AG08396 (cell line): ENCODE measurements at regions not wholly inside any gene's neighbourhood (a gene's known extent, or its start where the extent isn't known, plus 50 kb on each side); places are given as distances from the start of the nearest gene placed in this dataset.

ENCODE experiments used
- DNase-seq: peaks from one replicate; pipeline ENCODE4 v3.0.0; 2012; ENCODE audit warnings: low spot score, mixed read lengths

DNA sequence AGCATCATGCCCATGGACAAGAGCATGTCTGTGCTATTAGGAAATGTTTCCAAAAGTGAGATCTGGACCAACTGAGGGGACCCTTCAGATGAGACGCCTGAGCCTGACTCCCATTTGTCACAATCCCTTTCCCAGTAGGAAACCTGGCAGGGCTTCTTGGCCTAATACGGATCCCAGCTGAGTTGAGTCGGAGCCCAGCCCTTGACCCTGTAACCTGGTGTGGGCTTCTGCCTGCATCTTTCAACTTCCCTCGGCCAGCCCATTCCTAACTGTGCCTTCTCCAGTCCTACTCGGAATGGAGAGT lies 148.3 kb downstream of the IRX2 start:
- no peak for DNase-seq

DNA sequence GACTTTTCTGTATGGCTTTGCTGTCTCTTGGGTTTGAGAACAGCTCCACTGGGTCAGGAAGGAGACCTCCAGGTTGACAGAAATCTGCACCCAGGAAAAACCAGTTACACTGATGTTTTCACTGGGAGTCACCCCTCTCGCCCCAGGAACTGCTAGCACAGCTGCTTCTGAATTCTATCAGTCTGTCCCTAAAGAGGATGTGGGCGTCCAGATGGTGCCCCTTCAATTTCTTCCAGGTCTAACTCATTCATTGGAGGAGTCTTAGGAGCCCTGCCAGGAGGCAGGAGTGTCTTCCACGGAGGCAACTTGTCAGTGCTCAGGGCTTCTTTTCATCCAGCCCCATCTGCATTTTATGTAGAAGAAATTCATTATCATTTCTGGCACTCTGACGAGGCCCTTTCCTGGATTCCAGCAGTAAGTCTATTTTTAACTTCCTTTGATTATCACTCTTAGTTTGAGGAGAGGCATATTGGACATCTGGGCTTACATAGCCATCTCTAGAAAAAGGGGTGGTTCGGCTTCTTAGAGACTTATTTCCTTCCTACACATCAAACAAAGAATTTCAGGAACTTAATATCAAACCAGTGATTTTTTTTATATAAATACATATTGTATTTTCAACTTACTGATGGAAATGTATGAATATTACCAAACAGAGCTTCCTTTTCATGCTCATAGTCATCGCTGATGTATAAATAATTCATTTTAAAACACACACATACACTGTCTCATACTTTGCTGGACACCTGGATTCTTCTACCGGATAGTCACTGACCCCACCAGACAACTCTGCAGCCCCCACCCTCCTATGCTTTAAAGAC lies 148.8 kb downstream of the IRX2 start:
- DNase-seq: no peak

DNA sequence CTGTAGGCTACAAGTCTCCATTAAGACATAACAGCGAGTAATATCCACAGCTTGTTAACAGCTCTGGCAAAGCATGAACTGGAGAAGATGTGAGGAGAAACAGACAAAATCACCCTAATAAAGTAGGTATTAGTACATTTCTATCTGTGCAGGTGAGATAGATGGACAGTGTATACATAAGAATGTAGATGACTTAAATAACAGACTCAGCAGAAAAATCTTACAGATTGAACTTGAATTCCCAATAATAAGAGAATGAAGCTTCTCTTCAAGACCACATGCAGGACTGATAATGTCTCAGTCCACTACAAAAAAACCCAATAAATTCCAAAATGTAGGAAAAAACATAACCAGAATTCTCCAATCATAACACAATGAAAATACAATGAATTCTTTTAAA lies 153.0 kb downstream of the IRX2 start:
- DNase-seq: no peak

DNA sequence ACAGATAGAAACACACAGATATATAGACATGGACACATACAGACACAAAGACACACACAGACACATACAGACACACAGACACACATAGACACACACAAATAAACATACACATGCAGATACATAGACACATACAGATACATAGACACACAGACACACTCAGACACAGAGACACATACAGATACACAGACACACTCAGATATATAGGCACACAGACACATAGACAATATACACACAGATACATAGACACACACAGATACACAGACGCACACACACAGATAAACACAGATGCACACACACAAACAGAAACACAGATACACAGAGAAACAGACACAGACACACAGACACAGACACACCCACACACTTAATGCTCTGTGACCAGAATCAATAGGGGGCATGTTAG lies 156.8 kb downstream of the IRX2 start:
- no peak for DNase-seq

DNA sequence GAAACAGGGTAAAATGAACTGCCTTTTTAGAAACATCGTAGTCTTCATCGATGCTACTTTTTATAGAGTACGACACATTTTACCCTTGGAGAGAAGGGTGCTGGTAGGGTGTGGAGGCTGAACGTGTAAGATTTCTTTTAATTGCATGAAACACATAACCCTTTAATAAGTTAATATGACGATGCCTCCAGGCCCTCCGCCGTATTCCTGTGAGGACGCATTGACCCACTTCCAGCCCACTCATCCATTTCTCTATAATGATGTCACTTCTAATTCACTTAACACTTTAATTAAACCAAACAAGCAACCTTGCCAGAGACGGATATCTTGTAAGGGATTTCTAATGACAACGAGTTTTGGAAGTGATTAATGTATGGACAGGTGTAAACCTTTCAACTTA lies 158.7 kb downstream of the IRX2 start:
- no peak for DNase-seq

DNA sequence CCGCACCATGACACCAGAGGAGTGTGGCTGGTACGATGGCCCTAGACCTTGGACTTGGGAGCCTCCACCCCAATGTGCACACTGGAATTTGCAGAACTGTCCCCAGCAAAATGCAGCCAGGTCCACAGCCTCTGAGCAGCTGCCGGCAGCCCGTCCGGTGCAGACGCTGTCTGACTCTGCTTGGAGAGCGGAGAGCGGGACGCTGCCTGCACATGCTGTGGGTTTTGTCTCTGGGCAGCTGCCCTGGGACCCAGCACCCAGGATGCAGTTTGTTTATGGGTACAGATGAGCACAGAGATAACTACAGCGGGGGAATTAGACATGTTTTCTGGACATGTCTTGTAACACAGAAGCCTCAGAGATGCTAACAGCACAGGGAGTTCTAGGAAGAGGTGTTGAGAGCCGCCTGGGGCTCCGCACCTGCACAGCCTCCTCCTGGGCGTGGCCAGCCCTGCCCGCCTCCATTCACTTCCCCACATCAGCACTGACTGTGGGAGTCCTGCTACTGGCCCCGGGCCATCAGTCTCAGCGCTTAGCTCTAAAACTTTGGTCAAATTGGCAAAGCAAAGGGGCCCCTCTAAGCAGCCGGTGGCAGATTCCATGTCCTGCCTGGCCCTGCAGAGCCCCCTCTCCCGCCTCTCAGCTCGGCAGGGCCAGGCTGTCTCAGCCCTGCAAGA lies 159.6 kb downstream of the IRX2 start:
- no peak for DNase-seq

DNA sequence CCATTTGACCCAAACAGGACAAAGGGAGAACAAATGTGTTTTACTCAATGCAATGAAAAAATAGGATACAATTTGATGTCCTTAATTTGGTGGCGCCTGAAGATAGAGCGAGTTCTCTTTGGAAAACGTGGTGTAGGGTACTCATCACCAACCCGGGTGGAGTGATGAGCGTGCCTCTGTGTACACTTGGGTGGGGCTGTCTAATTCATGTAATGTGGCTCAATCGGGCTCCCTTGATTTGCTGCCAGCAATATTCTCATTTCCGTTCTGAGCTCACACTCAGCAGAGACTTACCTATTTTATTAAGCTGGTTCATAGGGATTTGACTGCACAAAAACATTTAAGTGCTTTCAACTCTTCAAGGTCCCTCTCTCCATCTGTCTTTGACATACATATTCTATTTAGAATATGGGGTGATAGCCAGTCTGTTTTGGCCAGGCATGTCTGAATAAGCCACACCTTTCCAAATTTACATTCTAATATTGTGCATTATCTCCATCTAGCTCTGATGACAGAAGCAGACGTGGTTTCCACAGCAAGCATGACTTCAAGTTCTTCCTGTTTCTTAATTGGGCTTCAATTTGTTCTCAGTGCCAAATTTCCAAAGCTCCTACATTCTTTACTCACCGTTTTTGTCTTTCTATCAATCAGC lies 162.5 kb downstream of the IRX2 start:
- no peak for DNase-seq

DNA sequence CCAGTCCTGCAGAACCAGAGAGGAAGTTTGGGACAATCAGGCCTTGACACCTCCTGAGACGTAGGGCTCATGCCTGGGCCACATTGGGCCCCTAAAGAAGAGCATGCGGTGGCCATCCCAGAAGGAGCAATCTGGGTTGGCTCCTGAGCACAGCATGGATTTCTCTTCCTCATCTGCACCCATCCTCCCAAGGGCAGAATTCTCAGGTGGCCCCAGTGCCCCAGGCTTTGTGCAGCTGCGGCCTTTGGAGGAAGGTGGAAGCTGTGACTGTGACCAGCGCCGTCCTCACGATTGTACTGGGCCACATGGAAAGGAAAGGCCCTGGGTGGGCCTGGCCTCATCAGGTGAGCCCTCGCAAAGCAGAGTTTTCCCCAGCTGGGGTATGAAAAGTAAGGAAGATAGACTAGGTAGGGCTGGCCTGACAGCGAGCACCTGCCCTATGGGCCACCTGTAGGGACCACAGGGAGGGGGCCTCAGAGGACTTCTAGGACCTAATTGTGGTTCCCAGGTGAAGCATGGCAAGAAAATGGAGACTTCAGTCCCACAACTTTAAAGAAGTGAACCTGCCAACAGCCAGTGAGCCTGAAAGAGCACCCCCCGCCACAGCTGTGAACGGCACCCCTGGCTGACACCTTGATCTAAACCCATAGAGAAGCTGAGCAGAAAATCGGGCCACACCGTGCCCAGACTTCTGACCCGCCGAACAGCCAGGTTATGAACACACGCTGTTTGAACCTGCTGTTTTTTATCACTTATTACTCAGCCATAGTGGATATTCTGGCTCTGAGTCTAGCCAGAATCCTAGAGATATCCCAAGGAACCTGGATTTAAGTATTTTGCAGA lies 164.1 kb downstream of the IRX2 start:
- DNase-seq: no peak

DNA sequence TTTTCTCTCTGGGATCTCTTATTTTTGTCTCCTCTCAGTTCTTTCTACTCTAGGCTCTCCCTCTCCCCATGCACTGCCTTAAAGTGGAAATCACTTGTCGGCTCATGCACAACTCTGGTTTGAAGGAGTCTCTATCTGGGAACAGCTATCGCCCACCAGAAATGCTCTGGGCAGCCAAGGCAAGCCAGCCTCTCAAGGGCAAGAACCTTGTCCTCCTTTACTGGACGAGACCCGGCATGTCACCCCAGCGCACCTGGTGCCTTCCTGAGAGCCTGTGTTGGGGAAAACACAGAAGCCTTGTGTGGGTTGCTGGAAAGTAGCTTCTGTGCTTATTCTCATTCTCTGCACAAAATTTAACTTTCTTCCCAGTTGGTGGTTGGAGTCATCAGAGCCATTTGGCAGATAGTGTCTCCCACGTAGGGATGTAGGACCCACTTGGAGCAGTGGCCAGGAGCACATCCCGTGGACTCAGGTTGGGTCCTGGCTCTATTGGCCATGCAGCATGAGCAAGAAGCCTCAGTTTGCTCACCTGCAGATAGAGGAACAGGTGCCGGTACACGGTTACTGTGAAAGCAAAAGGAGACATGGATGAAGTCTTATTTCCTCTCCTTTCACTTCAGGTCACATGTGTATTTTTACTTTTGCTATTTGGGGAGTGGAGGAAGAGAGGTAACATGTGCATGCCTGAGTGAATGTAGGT lies 165.3 kb downstream of the IRX2 start:
- DNase-seq: no peak

DNA sequence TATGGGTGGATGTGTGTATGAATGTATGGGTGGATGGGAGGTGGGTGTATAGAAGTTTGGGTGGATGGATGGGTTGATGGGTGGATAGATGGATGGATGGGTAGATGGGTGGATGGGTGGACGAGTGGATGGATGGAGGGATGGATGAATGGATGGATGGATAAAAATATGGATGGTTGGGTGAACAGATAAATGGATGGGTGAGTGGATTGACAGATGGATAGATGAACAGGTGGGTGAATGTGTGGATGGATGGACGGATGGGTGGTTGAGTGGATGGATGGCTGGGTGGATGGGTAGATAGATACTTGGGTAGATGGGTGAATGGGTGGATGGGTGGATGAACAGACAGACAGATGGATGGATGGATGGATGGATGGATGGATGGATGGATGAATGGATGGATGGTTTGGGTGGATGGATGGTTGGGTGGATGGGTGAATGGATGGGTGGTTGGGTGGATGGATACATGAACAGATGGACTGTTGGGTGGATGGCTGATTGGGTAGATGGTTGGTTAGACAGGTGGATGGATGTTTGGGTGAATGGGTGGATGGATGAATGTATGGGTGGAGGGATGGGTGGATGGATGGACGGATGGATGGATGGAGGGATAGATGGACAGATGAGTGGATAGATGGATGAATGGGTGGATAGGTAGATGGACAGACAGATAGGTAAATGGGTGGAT lies 166.8 kb downstream of the IRX2 start:
- DNase-seq: no peak

DNA sequence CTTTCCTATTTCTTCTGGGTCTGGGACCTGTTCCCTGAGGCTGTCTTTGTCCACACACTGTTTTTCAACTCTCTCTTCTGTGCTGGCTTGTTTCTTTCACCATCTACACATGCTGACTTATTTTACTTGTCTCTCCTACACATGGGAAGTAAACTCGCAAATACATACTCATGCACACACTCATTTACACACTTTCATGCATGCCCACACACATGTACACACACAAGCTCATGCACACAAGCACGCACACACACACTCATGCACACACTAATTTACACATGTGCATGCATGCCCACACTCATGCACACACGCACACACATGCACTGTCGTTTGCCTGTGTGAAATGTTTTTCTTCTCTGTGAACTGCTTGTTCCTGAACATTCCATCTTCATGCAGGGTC lies 169.0 kb downstream of the IRX2 start:
- no peak for DNase-seq

DNA sequence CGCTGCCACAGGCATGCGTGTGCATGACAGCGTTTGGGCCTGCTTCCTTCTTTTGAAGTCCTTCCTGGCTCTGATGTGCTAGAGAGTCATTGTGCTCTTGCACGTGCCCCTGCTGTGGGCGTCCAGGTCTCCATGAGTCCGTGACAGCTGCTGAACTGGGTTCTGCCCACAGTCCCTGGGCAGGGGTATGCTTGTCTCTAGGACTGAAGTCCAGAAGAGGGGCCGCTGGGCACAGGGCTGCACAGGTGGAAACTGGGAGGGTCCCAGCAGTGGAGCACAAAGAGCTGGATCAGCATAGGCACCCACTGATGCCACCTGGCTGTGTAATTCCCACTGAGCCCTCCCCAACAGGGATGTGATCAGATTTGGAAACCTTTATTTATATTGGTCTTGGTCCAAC lies 169.4 kb downstream of the IRX2 start:
- no peak for DNase-seq

DNA sequence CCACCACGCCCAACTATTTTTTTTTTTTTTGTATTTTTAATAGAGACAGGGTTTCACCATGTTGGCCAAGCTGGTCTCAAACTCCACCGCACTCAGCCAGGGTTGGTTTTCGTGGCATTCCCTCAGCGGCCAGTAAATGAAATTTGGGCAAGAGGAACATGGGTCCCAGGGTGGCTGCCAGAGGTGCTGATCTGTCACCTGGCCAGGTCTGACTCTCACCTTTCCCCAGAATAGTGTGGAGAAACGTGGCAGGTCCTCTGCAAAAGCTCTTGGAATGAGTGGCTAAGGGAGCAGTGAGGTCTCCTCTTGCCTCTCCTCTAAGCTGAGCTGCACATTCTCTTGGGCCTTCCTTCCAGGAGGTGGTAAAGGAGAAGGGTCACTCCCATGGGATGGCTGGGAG lies 170.1 kb downstream of the IRX2 start:
- no peak for DNase-seq

DNA sequence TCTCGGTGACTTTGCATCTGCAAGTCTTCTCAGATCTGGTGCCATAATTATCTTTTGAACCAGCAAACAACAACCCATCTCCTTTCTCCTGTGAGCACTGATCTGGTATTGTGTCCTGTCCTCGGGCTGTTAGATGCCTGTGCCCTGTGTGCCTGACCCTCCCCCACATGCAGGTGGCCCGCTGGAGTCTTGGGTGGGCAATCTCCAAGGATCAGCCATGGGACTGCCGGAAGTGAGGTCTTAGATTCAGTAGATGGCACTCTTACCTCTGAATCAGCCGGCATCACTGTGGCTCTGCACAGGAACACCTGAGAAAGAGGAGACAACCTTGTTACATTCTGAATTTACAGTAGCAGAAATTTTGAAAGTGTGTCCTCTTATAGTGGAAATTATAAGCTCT lies 172.4 kb downstream of the IRX2 start:
- no peak for DNase-seq

DNA sequence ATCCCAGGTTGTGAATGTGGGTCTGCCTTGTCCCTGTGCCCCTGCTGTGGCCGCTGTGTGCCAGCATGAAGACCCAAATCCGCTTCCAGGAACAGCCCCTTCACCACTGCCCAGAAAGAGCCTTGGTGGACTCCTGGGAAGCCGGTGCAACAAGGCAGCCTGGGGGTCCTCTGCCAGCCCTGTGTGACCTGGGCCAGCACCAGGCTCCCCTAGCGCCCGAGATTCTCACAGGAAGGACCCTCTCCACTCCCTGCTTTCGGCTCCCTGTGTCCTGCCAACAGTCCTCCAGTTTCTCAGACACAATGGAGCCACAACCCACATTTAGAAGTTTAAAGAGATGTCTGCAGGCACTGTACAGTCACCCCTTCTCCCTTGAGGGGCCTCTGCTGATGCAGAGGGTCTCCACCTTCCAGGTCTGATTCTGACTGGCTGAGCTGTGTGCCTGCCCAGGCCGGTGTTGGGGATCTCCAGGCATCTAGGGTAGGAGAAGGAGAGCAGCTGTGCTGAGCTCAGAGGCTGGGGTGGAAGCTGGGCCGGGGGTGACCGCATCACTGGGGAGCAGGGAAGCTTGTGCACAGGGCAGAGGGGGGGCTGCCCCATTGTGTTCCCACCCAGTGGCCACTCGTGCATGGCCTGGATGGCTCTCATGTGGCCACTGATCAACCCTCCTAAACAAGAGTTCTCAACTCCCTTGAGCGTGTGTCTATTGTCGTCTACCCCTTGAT lies 174.0 kb downstream of the IRX2 start:
- no peak for DNase-seq

DNA sequence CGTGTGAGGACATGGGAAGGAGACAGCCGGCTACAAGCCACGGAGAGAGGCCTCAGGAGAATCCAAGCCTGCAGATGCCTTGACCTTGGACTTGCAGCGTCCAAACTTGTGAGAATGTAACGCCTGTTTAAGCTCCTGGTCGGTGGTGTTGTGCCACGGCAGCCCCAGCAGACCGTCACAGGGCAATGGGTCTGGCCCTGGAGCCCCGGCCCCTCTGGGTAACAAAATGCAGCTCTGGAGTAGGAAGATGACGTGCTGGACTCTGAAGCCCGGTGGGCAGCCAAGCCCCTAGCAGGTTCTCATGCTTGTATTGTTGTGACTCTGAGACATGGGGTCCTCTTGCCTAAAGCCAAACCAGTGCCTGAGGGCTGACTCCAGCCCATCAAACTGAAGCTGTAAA lies 174.7 kb downstream of the IRX2 start:
- no peak for DNase-seq

DNA sequence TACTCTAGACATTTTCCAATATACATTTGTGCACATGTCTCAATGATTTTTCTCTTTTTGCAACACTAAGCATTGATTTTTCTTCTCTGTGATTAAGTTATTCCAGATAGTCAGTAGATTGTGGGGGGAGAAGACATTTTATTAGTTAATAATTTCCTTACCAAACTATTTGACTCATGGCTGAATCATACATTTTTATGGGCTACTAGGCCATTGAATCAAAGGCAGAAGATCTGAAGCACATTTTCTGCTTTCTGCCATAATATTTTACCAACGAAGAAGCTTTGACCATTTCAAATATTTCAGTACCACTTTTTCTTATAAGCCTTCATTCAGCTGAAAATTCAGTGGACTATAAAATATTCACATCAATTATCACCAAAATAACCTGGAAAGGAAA lies 175.6 kb downstream of the IRX2 start:
- DNase-seq: no peak

DNA sequence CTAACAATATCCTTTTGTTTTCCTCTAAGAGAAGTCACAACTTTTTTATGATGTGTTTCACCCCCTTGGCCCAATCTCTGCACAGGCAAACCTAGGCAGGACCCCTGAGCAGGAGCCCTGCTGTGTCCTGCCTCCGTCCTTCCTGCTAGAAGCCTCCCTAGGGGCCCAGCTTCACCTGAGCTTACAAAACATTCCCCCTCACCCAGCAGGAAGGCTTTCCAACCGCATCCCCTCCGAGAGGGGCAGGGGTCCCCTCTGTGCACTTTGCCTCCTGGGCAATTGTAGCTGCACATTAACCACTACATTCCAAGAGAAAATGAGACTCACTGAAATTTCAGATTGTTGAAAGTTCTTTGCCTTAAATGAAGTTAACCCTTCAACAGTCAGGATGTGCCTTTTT lies 176.2 kb downstream of the IRX2 start:
- no peak for DNase-seq

DNA sequence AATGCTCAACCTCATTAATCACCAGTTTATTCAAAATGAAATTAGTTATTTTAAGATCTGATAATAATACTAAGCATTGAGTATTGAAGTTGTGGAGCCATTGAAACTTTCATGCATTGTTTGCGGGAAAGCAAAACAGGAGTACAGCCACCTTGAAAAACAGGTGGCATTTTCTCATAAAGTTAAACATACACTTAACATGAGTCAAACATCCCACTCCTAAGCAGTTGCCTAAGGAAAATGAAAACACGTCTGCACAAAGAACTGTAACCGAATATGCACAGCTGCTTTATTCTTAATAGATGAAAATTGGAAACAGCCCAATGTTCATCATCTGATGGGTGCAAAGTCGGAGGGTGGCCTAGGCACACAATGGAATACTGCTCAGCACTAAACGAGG lies 177.3 kb downstream of the IRX2 start:
- DNase-seq: no peak

DNA sequence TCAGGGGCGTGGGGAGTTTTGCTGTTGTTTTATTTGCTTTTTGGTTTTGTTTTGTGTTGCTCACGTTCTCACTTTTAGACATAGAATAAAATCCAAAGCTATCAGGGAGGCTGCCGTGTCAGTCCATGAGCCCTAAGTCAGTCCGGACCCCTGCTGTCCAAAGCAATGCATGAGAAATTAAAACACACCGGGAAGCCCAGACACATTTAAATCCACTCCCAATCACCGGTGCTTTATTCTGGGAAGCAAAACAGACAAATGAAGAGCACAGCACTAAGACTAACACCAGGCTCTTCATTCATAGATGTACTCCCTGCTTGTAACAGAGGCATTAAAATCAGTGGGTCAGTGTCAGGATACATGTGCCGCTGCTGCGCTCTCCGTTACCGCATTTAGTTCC lies 180.9 kb downstream of the IRX2 start:
- DNase-seq: no peak
